Cerebellar cortex (tissue), 1 donor: ENCODE measurements at regions not wholly inside any gene's neighbourhood (a gene's known extent, or its start where the extent isn't known, plus 50 kb on each side); places are given as distances from the start of the nearest gene placed in this dataset.

Source experiments
- DNase-seq: peaks from one replicate; pipeline ENCODE4 v3.0.0-alpha.2; 2015; ENCODE audit warnings: low spot score

DNA sequence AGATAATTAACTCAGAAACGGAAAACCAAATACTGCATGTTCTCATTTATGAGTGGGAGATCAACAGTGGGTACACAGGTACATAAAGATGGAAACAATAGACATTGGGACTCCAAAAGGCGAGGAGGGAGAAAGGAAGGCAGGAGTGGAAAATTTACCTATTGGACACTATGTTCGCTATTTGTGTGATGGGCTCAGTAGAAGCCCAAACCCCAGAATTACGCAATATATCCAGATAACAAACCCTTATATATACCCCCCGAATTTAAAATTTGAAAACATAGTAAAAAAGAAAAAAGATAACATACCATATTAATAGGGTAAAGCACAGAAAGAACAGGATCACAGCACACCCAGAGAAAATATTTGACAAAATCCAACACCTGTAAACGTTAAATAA, 1351.7 kb upstream of the FAM98A start:
- no peak for DNase-seq

DNA sequence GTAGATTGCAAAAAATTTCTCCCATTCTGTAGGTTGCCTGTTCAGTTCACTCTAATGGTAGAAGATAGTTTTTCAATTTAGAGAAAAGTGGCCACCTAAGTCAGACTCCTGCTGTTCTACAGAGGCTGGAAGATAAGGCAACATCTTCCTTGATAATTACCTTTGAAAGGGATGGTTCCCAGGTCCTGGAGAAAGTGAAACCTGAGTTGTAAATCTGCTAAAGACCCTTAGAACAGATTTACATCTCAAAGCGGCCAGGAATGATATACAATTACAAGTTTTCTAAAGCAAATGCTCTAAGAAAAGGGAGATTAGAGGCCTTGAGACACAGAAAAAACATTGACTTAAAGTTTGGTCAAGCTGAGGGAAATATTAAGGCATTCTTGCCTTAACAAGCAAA, 1350.2 kb upstream of the FAM98A start:
- no peak for DNase-seq

DNA sequence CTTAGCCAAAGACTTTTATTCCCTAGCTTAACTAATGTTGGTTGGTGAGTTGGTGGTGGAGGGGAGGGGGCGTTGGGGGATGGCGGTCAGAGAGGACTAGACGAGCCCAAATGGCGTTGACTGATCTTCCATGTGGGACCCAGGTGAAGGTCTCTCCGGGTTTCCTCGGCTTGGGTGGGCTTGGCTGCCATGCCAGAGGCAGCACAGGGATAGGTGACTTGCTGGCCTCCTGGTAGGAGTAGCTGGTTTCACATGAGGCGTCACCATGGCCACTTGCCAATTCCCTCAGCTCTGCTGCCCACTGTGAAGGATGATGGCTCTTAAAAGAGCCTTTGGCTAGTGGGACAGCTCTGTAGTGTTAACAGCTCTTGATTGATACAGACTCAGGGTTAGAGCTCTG, 1337.0 kb upstream of the FAM98A start:
- no peak for DNase-seq

GRCh38 chr2:34912084-34912483, 1313.0 kb upstream of the FAM98A start:
- no peak for DNase-seq

GRCh38 chr2:34909992-34910705, 1311.0 kb upstream of the FAM98A start:
- DNase-seq: peak; percentile 22

GRCh38 chr2:34907812-34908211, 1308.7 kb upstream of the FAM98A start:
- no peak for DNase-seq

DNA sequence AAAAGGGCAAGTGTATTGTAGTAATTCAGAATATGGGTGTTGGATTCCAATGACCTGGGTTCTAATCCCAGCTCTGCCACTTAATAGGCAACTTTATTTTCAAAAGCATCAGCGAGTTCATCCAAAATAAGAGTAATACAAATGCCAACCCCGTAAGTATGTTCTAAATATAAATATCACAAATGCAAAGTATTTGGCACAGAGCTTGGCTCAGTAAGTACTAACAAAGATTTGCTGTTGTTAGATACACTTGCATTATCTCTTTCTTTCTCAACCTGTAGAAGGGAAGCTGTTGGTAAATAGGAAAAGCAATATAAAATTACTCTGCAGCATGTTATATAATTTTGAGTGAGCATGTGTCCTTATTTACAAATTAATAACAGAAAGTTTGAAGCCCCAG, 1302.6 kb upstream of the FAM98A start:
- no peak for DNase-seq

DNA sequence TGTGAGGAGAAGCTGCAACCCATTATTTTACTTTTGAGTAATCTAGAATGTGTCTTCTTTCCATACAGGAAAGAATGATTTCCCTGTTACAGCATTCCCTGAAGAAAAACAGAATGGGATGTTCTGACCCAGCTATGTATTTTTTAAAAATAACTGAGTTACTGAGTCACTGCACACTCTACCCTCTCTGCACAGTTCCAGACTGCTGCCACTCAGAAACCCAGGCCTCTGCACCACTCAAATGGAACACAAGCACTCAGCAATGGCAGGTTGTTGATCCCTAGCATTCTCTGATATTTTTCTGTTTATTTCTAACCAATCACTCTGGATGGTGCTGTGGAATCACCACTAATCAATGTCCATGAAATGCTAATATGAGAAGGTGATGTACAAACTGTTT, 1300.0 kb upstream of the FAM98A start:
- no peak for DNase-seq

- DNase-seq: peak; percentile 97
These were observed 1293.7 kb upstream of the FAM98A start for GRCh38 chr2:34892766-34893165.

- peak; percentile 85 for DNase-seq
These were observed 1293.2 kb upstream of the FAM98A start for GRCh38 chr2:34892256-34892655.

DNA sequence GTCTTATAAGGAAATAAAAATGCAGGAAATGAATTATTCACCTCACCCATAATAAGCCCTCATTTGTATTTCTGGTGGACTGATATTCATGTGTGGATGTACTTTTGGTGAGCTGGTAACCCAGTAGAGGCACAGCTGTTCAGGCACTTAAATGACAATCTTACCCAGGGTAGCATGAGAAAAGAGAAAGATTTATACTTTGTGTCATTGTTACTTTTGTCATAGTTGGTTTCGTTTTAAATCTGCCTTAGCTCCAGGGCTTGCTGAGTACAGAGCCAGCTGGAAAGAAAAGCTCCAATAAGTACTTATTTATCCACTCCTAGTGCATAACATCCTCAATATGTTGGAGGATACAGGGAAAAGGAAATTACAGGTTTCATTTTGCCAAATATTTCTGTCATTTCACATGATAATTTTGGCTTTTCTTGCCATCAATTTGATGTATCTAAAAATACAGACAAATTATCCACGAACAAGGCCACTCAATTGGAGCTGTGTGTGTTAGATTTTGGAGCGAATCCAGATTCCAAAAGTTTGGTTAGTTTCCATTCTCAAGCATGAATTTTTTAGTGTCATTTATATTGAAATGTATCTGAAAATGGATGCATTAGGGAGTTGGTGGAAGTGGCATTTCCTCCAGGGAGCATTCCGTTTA, 1276.1 kb upstream of the FAM98A start:
- no peak for DNase-seq

DNA sequence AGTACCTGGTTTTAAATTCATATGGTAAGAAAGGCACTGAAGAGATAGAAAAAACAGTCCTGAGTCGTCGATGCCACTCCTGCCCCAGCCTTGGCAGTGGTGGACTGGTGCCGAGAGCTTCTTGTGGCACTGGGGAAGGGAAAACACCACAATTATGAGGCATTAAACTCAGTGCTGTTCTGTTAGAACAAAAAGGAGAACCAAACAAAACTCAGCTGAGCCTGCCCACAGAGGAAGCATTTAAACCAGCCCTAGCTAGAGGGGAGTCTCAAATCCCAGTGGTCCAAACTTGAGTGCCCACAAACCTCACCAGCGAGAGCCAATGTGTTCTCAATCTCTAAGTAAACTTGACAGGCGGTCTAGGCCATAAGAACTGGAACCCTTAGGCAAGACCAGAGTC, 1254.5 kb upstream of the FAM98A start:
- no peak for DNase-seq

GRCh38 chr2:34851804-34852203, 1252.7 kb upstream of the FAM98A start:
- no peak for DNase-seq

GRCh38 chr2:34849827-34850226, 1250.7 kb upstream of the FAM98A start:
- DNase-seq: no peak

DNA sequence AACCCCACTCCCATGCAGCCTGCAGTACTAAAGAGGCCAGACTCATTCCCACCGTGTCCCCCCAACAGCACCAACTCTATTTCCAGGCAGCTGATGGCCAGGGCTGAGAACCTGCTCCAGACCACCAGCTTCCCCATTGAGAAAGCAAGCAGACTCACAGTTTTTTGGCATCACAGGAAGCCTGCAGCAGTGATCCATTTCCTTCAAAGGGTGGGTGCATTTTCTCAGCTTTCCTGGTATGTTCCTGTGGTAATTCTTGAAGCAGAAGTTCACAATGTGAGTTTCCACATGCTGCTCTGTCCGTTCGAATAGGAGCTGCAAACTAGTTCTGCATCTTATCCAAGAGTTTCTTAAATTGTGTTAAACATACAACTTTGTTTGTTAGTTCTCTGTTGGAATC, 1249.6 kb upstream of the FAM98A start:
- DNase-seq: no peak

DNA sequence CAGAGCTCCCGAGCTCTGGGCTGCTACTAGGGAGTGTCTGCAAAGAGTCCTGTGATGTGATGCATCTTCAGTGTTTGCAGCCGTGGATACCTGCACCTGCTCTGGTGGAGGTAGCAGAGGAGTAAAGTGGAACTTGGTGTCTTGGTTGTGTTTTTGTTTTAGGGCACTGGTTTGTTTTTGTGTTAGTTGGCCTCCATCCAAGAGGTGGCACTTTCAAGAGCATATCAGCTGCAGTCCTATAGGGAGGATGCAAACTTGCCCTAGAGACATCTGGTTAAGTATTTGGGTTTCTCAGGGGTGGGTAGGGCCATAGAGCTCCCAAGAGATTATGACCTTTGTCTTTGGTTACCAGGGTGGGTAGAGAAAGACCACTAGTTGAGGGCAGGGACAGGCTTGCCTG, 1249.0 kb upstream of the FAM98A start:
- no peak for DNase-seq

DNA sequence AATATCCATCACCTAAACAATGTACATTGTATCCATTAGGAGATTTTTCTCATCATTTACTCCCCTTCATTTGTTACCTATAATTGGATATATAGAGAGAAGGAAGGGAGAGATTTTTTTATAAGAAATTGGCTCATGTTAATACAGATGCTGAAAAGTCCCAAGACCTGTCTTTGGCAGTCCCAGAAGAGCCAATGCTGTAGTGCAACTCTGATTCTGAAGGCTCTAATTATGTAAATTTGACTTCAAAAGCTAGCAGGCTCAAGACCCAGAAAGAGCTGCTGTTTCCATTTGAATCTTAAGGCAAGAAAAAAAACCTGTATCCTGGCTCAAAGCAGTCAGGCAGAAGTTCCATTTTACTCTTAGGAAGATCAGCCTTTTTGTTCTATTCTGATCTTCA, 1245.5 kb upstream of the FAM98A start:
- DNase-seq: no peak

GRCh38 chr2:34838408-34838807, 1239.3 kb upstream of the FAM98A start:
- DNase-seq: no peak

- no peak for DNase-seq
These were observed 1237.3 kb upstream of the FAM98A start for GRCh38 chr2:34836361-34836760.

GRCh38 chr2:34831096-34831495, 1232.0 kb upstream of the FAM98A start:
- DNase-seq: no peak

- no peak for DNase-seq
These were observed 1229.4 kb upstream of the FAM98A start for GRCh38 chr2:34828481-34828880.

DNA sequence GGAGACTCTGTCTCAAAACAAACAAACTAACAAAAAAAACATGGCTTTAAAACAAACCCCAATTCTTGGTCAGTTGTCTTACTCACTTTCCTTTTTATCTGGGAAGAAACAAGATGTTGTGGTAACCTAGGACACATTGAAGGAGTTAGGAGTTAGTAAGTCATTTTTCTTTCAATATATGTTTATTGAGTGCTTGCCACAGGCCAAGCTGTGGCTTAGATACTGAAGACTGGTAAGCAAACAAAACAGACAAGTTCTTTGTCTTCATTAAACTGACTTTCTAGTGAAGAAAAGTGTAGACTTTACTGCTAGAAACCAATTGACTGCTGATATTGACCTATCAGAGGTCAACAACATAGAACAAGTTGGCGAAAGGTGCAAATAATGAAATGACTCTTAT, 1228.3 kb upstream of the FAM98A start:
- no peak for DNase-seq

GRCh38 chr2:34825686-34826085, 1226.6 kb upstream of the FAM98A start:
- DNase-seq: peak; percentile 94

DNA sequence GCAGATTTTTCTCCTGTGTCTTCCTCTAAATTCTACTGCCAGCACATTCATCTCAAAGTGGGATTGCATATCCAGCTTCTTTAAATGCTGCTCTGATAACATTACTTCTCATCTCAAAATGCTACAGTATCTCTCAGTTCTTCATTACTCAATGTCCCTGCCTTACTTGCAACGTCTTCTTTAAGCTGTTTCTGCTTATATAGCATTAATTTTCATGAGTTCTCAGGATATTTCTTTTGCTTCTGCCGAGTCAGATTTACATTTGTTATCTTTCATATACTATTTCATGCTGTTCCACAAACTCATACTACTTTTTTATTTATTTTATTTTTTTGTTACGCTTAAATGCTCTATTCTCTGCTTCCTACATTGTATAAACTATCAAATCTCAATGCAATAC, 1223.5 kb upstream of the FAM98A start:
- no peak for DNase-seq
